Stimulated activated CD4-positive, alpha-beta T cell treated with anti-CD3 and anti-CD28 coated beads, Interleukin-12 subunit alpha, Interleukin-12 subunit beta, amount 100 ng/mL, for 48 hours (primary cell): ENCODE measurements at regions not wholly inside any gene's neighbourhood (a gene's known extent, or its start where the extent isn't known, plus 50 kb on each side); places are given as distances from the start of the nearest gene placed in this dataset.
A peak's percentile ranks its signal among the peaks of the same experiment; 100 is the strongest.

Experiments
- DNase-seq, 3 donors: peaks; one replicate each; pipeline ENCODE4 v3.0.0-alpha.2; 2020; ENCODE audit warnings: low read depth in 2 of 3, low spot score in 1 of 3

GRCh38 chr9:93829271-93830011 lies 125.7 kb downstream of the BARX1 start:
- DNase-seq, result no peak

GRCh38 chr9:93828331-93829097 lies 126.6 kb downstream of the BARX1 start:
- DNase-seq, result no peak

- DNase-seq, result peak in 2 of 3 donors; percentile 20 to 26
These were observed 127.4 kb downstream of the BARX1 start for GRCh38 chr9:93827545-93828330.

- no peak for DNase-seq
These were observed 128.1 kb downstream of the BARX1 start for GRCh38 chr9:93826905-93827544.

GRCh38 chr9:93826209-93826608 lies 128.9 kb downstream of the BARX1 start:
- peak; percentile 12 to 50 (median 39) for DNase-seq

- DNase-seq, result no peak
These were observed 129.6 kb downstream of the BARX1 start for GRCh38 chr9:93825348-93826115.

GRCh38 chr9:93824386-93825294 lies 130.5 kb downstream of the BARX1 start:
- no peak for DNase-seq

GRCh38 chr9:93823245-93824072 lies 131.7 kb downstream of the BARX1 start:
- DNase-seq, result no peak

GRCh38 chr9:93822229-93822628 lies 132.9 kb downstream of the BARX1 start:
- DNase-seq, result no peak

GRCh38 chr9:93821307-93821703 lies 133.8 kb downstream of the BARX1 start:
- no peak for DNase-seq

GRCh38 chr9:93820667-93821306 lies 134.4 kb downstream of the BARX1 start:
- no peak for DNase-seq

GRCh38 chr9:93819905-93820304 lies 135.2 kb downstream of the BARX1 start:
- DNase-seq, result no peak

GRCh38 chr9:93818827-93819472 lies 136.2 kb downstream of the BARX1 start:
- DNase-seq, result no peak

- DNase-seq, result no peak
These were observed 136.9 kb downstream of the BARX1 start for GRCh38 chr9:93818237-93818636.

- no peak for DNase-seq
These were observed 139.5 kb downstream of the BARX1 start for GRCh38 chr9:93815677-93816076.

- DNase-seq, result no peak
These were observed 140.0 kb downstream of the BARX1 start for GRCh38 chr9:93815135-93815534.

- no peak for DNase-seq
These were observed 140.8 kb downstream of the BARX1 start for GRCh38 chr9:93814077-93814956.
